ENCODE measurements at regions not wholly inside any gene's neighbourhood (a gene's known extent, or its start where the extent isn't known, plus 50 kb on each side); places are given as distances from the start of the nearest gene placed in this dataset.

GRCh38 chr19:30656520-30657100 lies 284.4 kb downstream of the ZNF536 start:
- TF ChIP-seq CTCF (conservative IDR thresholded peaks at IDR 0.05; ENCODE audit: low read depth in 2 of 2) (no peak), NANOG (IDR thresholded peaks at IDR 0.05; ENCODE audit: borderline replicate concordance) (no peak), JUNB (IDR thresholded peaks at IDR 0.05; ENCODE audit: unreplicated experiment) (no peak), EZH2 (IDR thresholded peaks at IDR 0.05; ENCODE audit: low read depth, unreplicated experiment) (no peak), REST (IDR thresholded peaks at IDR 0.05; ENCODE audit: unreplicated experiment) (no peak)
